GM12892 (cell line): ENCODE measurements at regions not wholly inside any gene's neighbourhood (a gene's known extent, or its start where the extent isn't known, plus 50 kb on each side); places are given as distances from the start of the nearest gene placed in this dataset.

ENCODE experiments used
- POLR2A ChIP-seq: IDR thresholded peaks from 2 replicates; pipeline ENCODE4 v1.6.1; 2011; ENCODE audit warnings: low read depth, low read length, control low read depth
- POLR2AphosphoS5 ChIP-seq: IDR thresholded peaks from 2 replicates; pipeline ENCODE4 v1.6.1; 2011; ENCODE audit warnings: low read depth, low read length, control low read depth
- TAF1 ChIP-seq: IDR thresholded peaks from 2 replicates; pipeline ENCODE4 v1.6.1; 2011; ENCODE audit warnings: low read depth, mild to moderate bottlenecking, control low read depth, low read length, borderline replicate concordance

GRCh38 chr11:134866215-134866614 is 454.2 kb upstream of the B3GAT1 start:
- TF ChIP-seq POLR2A, result no peak
- no peak for TF ChIP-seq POLR2AphosphoS5
- TF ChIP-seq TAF1, result no peak
